HepG2 (cell line): ENCODE measurements at regions not wholly inside any gene's neighbourhood (a gene's known extent, or its start where the extent isn't known, plus 50 kb on each side); places are given as distances from the start of the nearest gene placed in this dataset.

Experiments
- ATAC-seq: fragments of 200-7000 bp; cut with Tn5 transposase; 3 replicates; pipeline ENCODE4 v1.9.1; 2020; ENCODE audit warnings: mild to moderate bottlenecking, moderate library complexity
- BruUV-seq: library from RNA; stranded (reverse); fragments of 400-500 nt; replicated peaks from 2 replicates; lab custom pipeline; 2021; lab: Mats Ljungman, UMichigan
- CTCF ChIA-PET: fragments of 300-600 bp; formaldehyde crosslinking; extraction: SDS; loops from one replicate; lab custom pipeline; 2021; ENCODE audit warnings: low total read pairs, inconsistent platforms, low intra/inter-chr PET ratio; lab: Yijun Ruan, JAX
- POLR2A ChIA-PET: fragments of 350-600 bp; sonication (Branson Sonifier 250); formaldehyde crosslinking; loops from one replicate; lab custom pipeline; 2020; ENCODE audit warnings: antibody characterized with exemption, inconsistent platforms; lab: Yijun Ruan, JAX
- DNase-seq: peaks from one replicate; pipeline ENCODE4 v3.0.0-alpha.2; 2015; ENCODE audit warnings: low spot score
- FAIRE-seq: peaks from 3 replicates; lab custom pipeline; 2011; peaks lifted over from hg19 to GRCh38; lab: Jason Lieb, UNC
- H2AFZ ChIP-seq: one replicate; pipeline ENCODE4 v1.6.1; 2011; ENCODE audit warnings: low read length, inconsistent platforms
- H3K27ac ChIP-seq: fragments of 300-600 bp; 3 replicates; pipeline ENCODE4 v1.8.0; 2011; ENCODE audit warnings: mixed run types, mild to moderate bottlenecking, mixed read lengths, low read length, inconsistent platforms; ENCODE audit not compliant: insufficient read depth; ENCODE audit errors: extremely low read length
- H3K27me3 ChIP-seq, 2 experiments: fragments of 200-600 bp in 1 of 2; 2 replicates in 1 of 2; 3 replicates in 1 of 2; pipeline versions ENCODE4 v1.6.0 to v1.8.0; 2011; ENCODE audit warnings: low read length in 2 of 2, mild to moderate bottlenecking in 2 of 2, moderate library complexity in 2 of 2, inconsistent platforms in 1 of 2; ENCODE audit not compliant: insufficient read depth in 2 of 2, control insufficient read depth in 1 of 2
- H3K36me3 ChIP-seq, 2 experiments: fragments of 200-600 bp in 1 of 2; replicated peaks in 1 of 2; 2 replicates in 1 of 2; 3 replicates in 1 of 2; pipeline versions ENCODE4 v1.5.1 to v1.8.0; 2011; ENCODE audit warnings: low read length in 2 of 2, inconsistent platforms in 1 of 2; ENCODE audit not compliant: insufficient read depth in 2 of 2, control insufficient read depth in 1 of 2
- H3K4me1 ChIP-seq: 2 replicates; pipeline ENCODE4 v1.5.1; 2012; ENCODE audit warnings: low read length, inconsistent platforms; ENCODE audit not compliant: insufficient read depth
- H3K4me2 ChIP-seq: 2 replicates; pipeline ENCODE4 v1.6.0; 2011; ENCODE audit warnings: low read depth, low read length, inconsistent platforms
- H3K4me3 ChIP-seq, 3 experiments: fragments of 200-600 bp in 1 of 3; sonication (generic), shearing (Covaris generic) in 1 of 3; replicated peaks in 1 of 3; 2 replicates each; pipeline ENCODE4 v1.5.1; 2011 to 2016; ENCODE audit warnings: low read length in 3 of 3, inconsistent platforms in 2 of 3, low read depth in 2 of 3, mild to moderate bottlenecking in 2 of 3, control low read depth in 1 of 3, mixed read lengths in 1 of 3; ENCODE audit not compliant: insufficient read depth in 1 of 3
- H3K79me2 ChIP-seq: one replicate; pipeline ENCODE4 v1.6.1; 2011; ENCODE audit warnings: low read length, inconsistent platforms; ENCODE audit not compliant: insufficient read depth
- H3K9ac ChIP-seq: 2 replicates; pipeline ENCODE4 v1.6.0; 2011; ENCODE audit warnings: mild to moderate bottlenecking, low read depth, low read length, inconsistent platforms; ENCODE audit not compliant: insufficient read depth
- H3K9me3 ChIP-seq: 2 replicates; pipeline ENCODE4 v1.5.1; 2012; ENCODE audit warnings: mild to moderate bottlenecking, low read length
- H4K20me1 ChIP-seq: 2 replicates; pipeline ENCODE4 v1.6.0; 2011; ENCODE audit warnings: inconsistent platforms, mild to moderate bottlenecking, low read length, moderate library complexity; ENCODE audit not compliant: insufficient read depth
- CBFB ChIP-seq: sonication (generic); formaldehyde crosslinking; IDR thresholded peaks from 2 replicates; pipeline ENCODE4 v1.4.0; 2020; ENCODE audit warnings: missing genetic modification reagents
- CCAR2 ChIP-seq: fragments of 200-400 bp; formaldehyde crosslinking; optimal IDR thresholded peaks from 2 replicates; pipeline ENCODE3; 2018; ENCODE audit warnings: low read depth, mild to moderate bottlenecking, low read length, moderate library complexity
- CHD2 ChIP-seq: IDR thresholded peaks from 2 replicates; pipeline ENCODE4 v1.6.1; 2011; ENCODE audit warnings: low read depth, low read length, improper control_type of control experiment
- CSRNP2 ChIP-seq: sonication (generic); formaldehyde crosslinking; conservative IDR thresholded peaks from 2 replicates; pipeline ENCODE4 v1.8.0; 2022; ENCODE audit warnings: low read depth, missing genetic modification reagents
- LCORL ChIP-seq, 2 experiments: fragments of 450-650 bp in 1 of 2; sonication (generic) in 1 of 2; formaldehyde crosslinking in 1 of 2; IDR thresholded peaks; 2 replicates each; pipeline versions ENCODE4 v1.5.0 to v1.6.1; 2017 to 2020; ENCODE audit warnings: antibody characterized with exemption in 1 of 2, missing genetic modification reagents in 1 of 2
- NFIC ChIP-seq: IDR thresholded peaks from 2 replicates; pipeline ENCODE4 v1.6.1; 2012; ENCODE audit warnings: mild to moderate bottlenecking, low read length, inconsistent platforms
- PCBP2 ChIP-seq: fragments of 200-400 bp; formaldehyde crosslinking; optimal IDR thresholded peaks from 2 replicates; pipeline ENCODE3; 2018; ENCODE audit warnings: low read length, low read depth; ENCODE audit not compliant: poor library complexity, severe bottlenecking
- TBX2 ChIP-seq: sonication (generic); formaldehyde crosslinking; IDR thresholded peaks from 2 replicates; pipeline ENCODE4 v1.5.0; 2020; ENCODE audit warnings: missing genetic modification reagents, mild to moderate bottlenecking, borderline replicate concordance
- ZFP41 ChIP-seq: sonication (generic); formaldehyde crosslinking; IDR thresholded peaks from 2 replicates; pipeline ENCODE4 v1.4.0; 2020; ENCODE audit warnings: mild to moderate bottlenecking, missing genetic modification reagents, borderline replicate concordance
- ZKSCAN1 ChIP-seq: fragments of 150-350 bp; IDR thresholded peaks from 2 replicates; pipeline ENCODE4 v1.6.1; 2014; ENCODE audit warnings: low read length
- ZNF44 ChIP-seq: sonication (generic); formaldehyde crosslinking; IDR thresholded peaks from 2 replicates; pipeline ENCODE4 v1.5.1; 2020; ENCODE audit warnings: mild to moderate bottlenecking, missing genetic modification reagents
- ZNF510 ChIP-seq: sonication (generic); formaldehyde crosslinking; IDR thresholded peaks from 2 replicates; pipeline ENCODE4 v1.4.0; 2020; ENCODE audit warnings: low read depth, mild to moderate bottlenecking, missing genetic modification reagents
- ZNF589 ChIP-seq: sonication (generic); formaldehyde crosslinking; conservative IDR thresholded peaks from 2 replicates; pipeline ENCODE4 v1.8.0; 2022; ENCODE audit warnings: mild to moderate bottlenecking, moderate library complexity, missing genetic modification reagents
- ZNF616 ChIP-seq: sonication (generic); formaldehyde crosslinking; IDR thresholded peaks from 2 replicates; pipeline ENCODE4 v1.5.0; 2020; ENCODE audit warnings: low read depth, mild to moderate bottlenecking, missing genetic modification reagents
- WGBS: methylation state at CpG from one replicate; pipeline ENCODE4 v1.1.6; 2017; ENCODE audit warnings: low lambda C conversion rate; 5-methylcytosine and 5-hydroxymethylcytosine counted together
- in situ Hi-C: cut with HindIII; loops from 2 replicates; pipeline ENCODE4 v1.10.0; 2017; ENCODE audit warnings: low pct_unique_long_range_greater_than_20kb; ENCODE audit not compliant: extremely low pct_ligation_motif_present
- intact Hi-C: fragments of 100-400 bp; cut with micrococcal nuclease; formaldehyde crosslinking; loops from one replicate; pipeline ENCODE4 v1.10.0; 2022; ENCODE audit not compliant: unreplicated experiment
- TF ChIP-seq, protein P1 (sequence below): IDR thresholded peaks from 2 replicates; pipeline ENCODE4 v1.6.1; 2016; ENCODE audit warnings: mild to moderate bottlenecking, missing biosample characterization, missing genetic modification reagents
- TF ChIP-seq, protein P2 (sequence below): sonication (generic); formaldehyde crosslinking; IDR thresholded peaks from 2 replicates; pipeline ENCODE4 v1.9.0; 2021; ENCODE audit warnings: missing genetic modification reagents, borderline replicate concordance

DNA sequence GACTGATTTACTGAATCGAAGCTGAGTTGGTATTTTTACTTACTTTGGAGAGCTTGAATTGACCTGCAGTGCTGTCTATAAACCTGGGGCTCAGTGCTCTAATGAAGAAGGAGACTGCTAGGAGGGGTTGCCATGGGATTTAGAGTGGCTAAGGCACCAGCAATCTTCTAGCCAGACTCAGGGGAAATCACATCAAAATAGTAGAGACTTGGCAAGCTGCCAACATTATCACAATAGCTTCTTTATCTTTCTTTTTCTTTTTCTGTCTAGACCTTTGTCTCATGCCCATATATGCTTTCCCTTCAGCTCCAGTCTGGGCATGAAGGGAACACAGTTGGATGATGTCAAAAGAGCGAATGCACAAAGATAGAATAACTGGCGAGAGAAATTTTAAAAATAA, 301.1 kb upstream of the DPYD start:
- H3K4me2 ChIP-seq, result no peak overlapping the region
- no peak overlapping the region for H3K27ac ChIP-seq
- in situ Hi-C loops, result no loop called here
- CTCF ChIA-PET, result no interaction called here
- intact Hi-C loops, result no loop called here
- no peaks in the 10 kb centered on the region for H3K27me3 ChIP-seq
- no peak overlapping the region for H3K4me3 ChIP-seq
- no TSS peak for BruUV-seq
- no peaks in the 10 kb centered on the region for H3K36me3 ChIP-seq
- FAIRE-seq (no peak), DNase-seq (peak; percentile 1), ATAC-seq (no peak)
- no peaks in the 10 kb centered on the region for H3K4me1 ChIP-seq
- TF ChIP-seq ZKSCAN1 (no peak), CCAR2 (no peak), ZNF616 (CRISPR knock-in tag) (no peak), ZFP41 (CRISPR knock-in tag) (no peak), LCORL (IDR thresholded peaks at IDR 0.05) (peak; percentile 99), LCORL (CRISPR knock-in tag; IDR thresholded peaks at IDR 0.05) (no peak)
- no peaks in the 10 kb centered on the region for H4K20me1 ChIP-seq
- POLR2A ChIA-PET, result no interaction called here
- no peak overlapping the region for H2AFZ ChIP-seq
- WGBS, result 20% methylated on average over 3 of the region's 3 CpGs
- no peaks in the 10 kb centered on the region for H3K9me3 ChIP-seq
- H3K79me2 ChIP-seq, result no peaks in the 10 kb centered on the region
- no peak overlapping the region for H3K9ac ChIP-seq

- CTCF ChIA-PET, result no interaction called here
- WGBS, result 0% methylated on average over 2 of the region's 2 CpGs
- H3K4me2 ChIP-seq, result no peak overlapping the region
- H4K20me1 ChIP-seq, result no peaks in the 10 kb centered on the region
- H3K36me3 ChIP-seq, result no peaks in the 10 kb centered on the region
- H3K4me1 ChIP-seq, result no peaks in the 10 kb centered on the region
- FAIRE-seq, result no peak
- no peaks in the 10 kb centered on the region for H3K9me3 ChIP-seq
- H3K9ac ChIP-seq, result no peak overlapping the region
- H2AFZ ChIP-seq, result no peak overlapping the region
- H3K27ac ChIP-seq, result no peak overlapping the region
- ATAC-seq, result no peak
- in situ Hi-C loops, result no loop called here
- no peaks in the 10 kb centered on the region for H3K27me3 ChIP-seq
- no peak for DNase-seq
- intact Hi-C loops, result no loop called here
- no peak overlapping the region for H3K4me3 ChIP-seq
- no TSS peak for BruUV-seq
- POLR2A ChIA-PET, result no interaction called here
- H3K79me2 ChIP-seq, result no peaks in the 10 kb centered on the region
- TF ChIP-seq ZNF589 (CRISPR knock-in tag), result no peak
- no peak for TF ChIP-seq CSRNP2 (CRISPR knock-in tag)
- no peak for TF ChIP-seq TBX2
- TF ChIP-seq NFIC, result no peak
- TF ChIP-seq, protein P1, sequence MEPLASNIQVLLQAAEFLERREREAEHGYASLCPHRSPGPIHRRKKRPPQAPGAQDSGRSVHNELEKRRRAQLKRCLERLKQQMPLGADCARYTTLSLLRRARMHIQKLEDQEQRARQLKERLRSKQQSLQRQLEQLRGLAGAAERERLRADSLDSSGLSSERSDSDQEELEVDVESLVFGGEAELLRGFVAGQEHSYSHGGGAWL (CRISPR knock-in tag), result no peak
- TF ChIP-seq CHD2, result no peak
- TF ChIP-seq PCBP2, result no peak
- TF ChIP-seq ZNF510 (CRISPR knock-in tag), result no peak
- no peak for TF ChIP-seq ZNF44
- no peak for TF ChIP-seq CBFB
- TF ChIP-seq, protein P2, sequence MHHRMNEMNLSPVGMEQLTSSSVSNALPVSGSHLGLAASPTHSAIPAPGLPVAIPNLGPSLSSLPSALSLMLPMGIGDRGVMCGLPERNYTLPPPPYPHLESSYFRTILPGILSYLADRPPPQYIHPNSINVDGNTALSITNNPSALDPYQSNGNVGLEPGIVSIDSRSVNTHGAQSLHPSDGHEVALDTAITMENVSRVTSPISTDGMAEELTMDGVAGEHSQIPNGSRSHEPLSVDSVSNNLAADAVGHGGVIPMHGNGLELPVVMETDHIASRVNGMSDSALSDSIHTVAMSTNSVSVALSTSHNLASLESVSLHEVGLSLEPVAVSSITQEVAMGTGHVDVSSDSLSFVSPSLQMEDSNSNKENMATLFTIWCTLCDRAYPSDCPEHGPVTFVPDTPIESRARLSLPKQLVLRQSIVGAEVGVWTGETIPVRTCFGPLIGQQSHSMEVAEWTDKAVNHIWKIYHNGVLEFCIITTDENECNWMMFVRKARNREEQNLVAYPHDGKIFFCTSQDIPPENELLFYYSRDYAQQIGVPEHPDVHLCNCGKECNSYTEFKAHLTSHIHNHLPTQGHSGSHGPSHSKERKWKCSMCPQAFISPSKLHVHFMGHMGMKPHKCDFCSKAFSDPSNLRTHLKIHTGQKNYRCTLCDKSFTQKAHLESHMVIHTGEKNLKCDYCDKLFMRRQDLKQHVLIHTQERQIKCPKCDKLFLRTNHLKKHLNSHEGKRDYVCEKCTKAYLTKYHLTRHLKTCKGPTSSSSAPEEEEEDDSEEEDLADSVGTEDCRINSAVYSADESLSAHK (CRISPR knock-in tag), result no peak
Measured at GRCh38 chr1:98217601-98218000, 296.8 kb upstream of the DPYD start.
